Lung (tissue), 11 donors: ENCODE measurements at regions not wholly inside any gene's neighbourhood (a gene's known extent, or its start where the extent isn't known, plus 50 kb on each side); places are given as distances from the start of the nearest gene placed in this dataset.

ENCODE experiments used
- ATAC-seq: fragments of 200-7000 bp; cut with Tn5 transposase; one replicate; pipeline ENCODE4 v1.9.1; 2020; ENCODE audit warnings: moderate number of reproducible peaks; ENCODE audit not compliant: insufficient read depth, low FRiP score
- DNase-seq, 3 donors: peaks; one replicate each; pipeline ENCODE4 v3.0.0-alpha.2; 2013 to 2017
- H3K27ac ChIP-seq, 2 donors: one replicate each; pipeline ENCODE4 v1.5.1; 2013; ENCODE audit warnings: mild to moderate bottlenecking in 2 of 2, moderate library complexity in 2 of 2, control low read depth in 1 of 2, inconsistent platforms in 1 of 2, low read depth in 1 of 2, low read length in 1 of 2
- H3K27me3 ChIP-seq, 3 donors: one replicate each; pipeline ENCODE4 v1.5.1; 2013; ENCODE audit warnings: low read length in 2 of 3; ENCODE audit not compliant: control insufficient read depth in 3 of 3, insufficient read depth in 3 of 3
- H3K36me3 ChIP-seq, 4 donors: one replicate each; pipeline ENCODE4 v1.5.1; 2013; ENCODE audit warnings: low read length in 4 of 4, mild to moderate bottlenecking in 1 of 4, moderate library complexity in 1 of 4; ENCODE audit not compliant: control insufficient read depth in 4 of 4, insufficient read depth in 4 of 4
- H3K4me1 ChIP-seq, 5 donors: one replicate each; pipeline ENCODE4 v1.5.1; 2013; ENCODE audit warnings: low read length in 5 of 5, mild to moderate bottlenecking in 2 of 5, moderate library complexity in 1 of 5; ENCODE audit not compliant: control insufficient read depth in 5 of 5, insufficient read depth in 5 of 5
- H3K4me3 ChIP-seq: one replicate; pipeline ENCODE4 v1.5.1; 2013; ENCODE audit warnings: mild to moderate bottlenecking, control low read depth, moderate library complexity
- H3K9ac ChIP-seq, 2 donors: one replicate each; pipeline ENCODE4 v1.5.1; 2013; ENCODE audit warnings: low read length in 2 of 2, control low read depth in 1 of 2; ENCODE audit not compliant: insufficient read depth in 1 of 2
- H3K9me3 ChIP-seq, 4 donors: one replicate each; pipeline ENCODE4 v1.5.1; 2013; ENCODE audit warnings: low read length in 3 of 4, mild to moderate bottlenecking in 1 of 4, moderate library complexity in 1 of 4; ENCODE audit not compliant: control insufficient read depth in 4 of 4, insufficient read depth in 3 of 4
- WGBS, 2 donors: extraction: QIAGEN DNeasy Blood & Tissue Kit; methylation state at CpG; one replicate each; pipeline ENCODE4 v1.1.7; 2013; 5-methylcytosine and 5-hydroxymethylcytosine counted together
- TF ChIP-seq, protein P1 (sequence below): IDR thresholded peaks from 2 replicates; pipeline ENCODE4 v1.5.1; 2012; ENCODE audit warnings: mild to moderate bottlenecking; ENCODE audit errors: control extremely low read depth, extremely low read depth
- donor health status: control.
- donor health status: control.
- donor health status: Bipolar disorder and iron deficiency.
- donor health status: healthy.
- donor health status: DM: yes; HTN: yes; CAD: no.

DNA sequence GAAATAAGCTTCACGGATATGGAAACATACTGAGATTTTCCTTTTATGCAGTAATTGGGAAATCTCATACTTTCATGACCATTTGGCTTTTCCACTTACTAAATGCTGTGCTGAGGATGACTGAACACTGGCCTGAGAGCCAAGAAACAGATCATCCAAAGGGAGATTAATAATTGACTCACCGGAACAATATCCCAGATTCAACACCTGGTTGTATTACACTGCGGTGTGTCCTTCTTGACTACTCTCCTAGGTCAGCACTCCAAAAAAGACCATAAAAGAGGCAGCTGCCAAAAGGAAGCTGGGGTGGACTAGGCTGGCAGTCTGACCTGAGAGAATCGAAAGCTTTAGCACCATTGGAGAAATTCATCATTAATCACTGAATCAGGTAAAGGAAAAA, 469.1 kb downstream of the CBLN2 start:
- DNase-seq (no peak), ATAC-seq (no peak)
- 83 to 89% methylated on average over 4 of the region's 4 CpGs for WGBS, 2 donors
- Histone ChIP-seq H3K27me3 (no peaks in the 10 kb centered on the region), H3K36me3 (no peaks in the 10 kb centered on the region), H3K4me1 (no peaks in the 10 kb centered on the region), H3K4me3 (no peak overlapping the region), H3K9ac (no peak overlapping the region), H3K9me3 (peaks cover 0 to 2% (median 0%) of the 10 kb centered on the region in 4 donors), H3K27ac (no peak overlapping the region)
- TF ChIP-seq, protein P1, sequence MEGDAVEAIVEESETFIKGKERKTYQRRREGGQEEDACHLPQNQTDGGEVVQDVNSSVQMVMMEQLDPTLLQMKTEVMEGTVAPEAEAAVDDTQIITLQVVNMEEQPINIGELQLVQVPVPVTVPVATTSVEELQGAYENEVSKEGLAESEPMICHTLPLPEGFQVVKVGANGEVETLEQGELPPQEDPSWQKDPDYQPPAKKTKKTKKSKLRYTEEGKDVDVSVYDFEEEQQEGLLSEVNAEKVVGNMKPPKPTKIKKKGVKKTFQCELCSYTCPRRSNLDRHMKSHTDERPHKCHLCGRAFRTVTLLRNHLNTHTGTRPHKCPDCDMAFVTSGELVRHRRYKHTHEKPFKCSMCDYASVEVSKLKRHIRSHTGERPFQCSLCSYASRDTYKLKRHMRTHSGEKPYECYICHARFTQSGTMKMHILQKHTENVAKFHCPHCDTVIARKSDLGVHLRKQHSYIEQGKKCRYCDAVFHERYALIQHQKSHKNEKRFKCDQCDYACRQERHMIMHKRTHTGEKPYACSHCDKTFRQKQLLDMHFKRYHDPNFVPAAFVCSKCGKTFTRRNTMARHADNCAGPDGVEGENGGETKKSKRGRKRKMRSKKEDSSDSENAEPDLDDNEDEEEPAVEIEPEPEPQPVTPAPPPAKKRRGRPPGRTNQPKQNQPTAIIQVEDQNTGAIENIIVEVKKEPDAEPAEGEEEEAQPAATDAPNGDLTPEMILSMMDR, result no peak

DNA sequence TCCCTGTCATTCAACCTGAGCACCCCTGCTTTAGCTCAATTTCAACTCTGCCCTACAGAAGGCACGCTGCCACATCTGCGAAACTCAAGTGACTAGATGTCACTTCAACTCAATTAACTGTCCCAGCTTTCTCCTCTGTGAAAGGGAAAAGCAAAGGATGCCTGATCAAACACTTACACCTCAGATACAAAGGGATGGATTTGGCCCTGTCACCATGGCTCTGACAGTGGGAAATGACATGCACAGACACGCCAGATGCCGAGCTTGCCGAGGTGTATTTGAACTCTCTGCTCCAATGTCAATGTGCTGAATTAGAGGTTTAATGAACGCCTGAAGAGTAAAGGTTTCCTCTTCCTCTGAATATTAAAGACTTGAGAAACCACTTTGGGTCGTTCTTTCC, 481.1 kb downstream of the CBLN2 start:
- Histone ChIP-seq H3K27ac (no peak overlapping the region), H3K27me3 (no peaks in the 10 kb centered on the region), H3K9me3 (no peaks in the 10 kb centered on the region), H3K4me1 (no peaks in the 10 kb centered on the region), H3K9ac (no peak overlapping the region), H3K36me3 (no peaks in the 10 kb centered on the region), H3K4me3 (no peak overlapping the region)
- TF ChIP-seq, protein P1, result no peak
- DNase-seq, result no peak
- WGBS, 2 donors, result 70 to 78% methylated on average over 7 of the region's 7 CpGs
- ATAC-seq, result no peak

DNA sequence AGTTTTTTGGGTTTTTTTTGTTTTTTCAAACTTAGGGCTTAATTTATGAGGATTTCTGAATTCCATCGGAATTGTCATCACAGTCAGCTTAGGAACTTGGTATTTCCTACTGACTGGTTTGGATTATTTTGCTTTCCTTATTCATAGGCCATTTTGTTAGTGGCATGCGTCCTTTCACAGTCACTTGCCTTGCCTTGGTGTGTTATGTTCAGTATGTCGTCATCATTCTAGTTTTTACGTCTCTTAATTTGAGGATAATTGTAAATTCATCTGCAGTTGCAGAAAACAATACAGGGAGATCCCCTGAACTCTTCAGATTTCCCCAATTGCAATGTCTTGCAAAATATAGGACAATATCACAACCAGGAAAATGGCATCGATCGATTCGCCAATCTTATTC, 485.3 kb downstream of the CBLN2 start:
- Histone ChIP-seq H3K27me3 (no peaks in the 10 kb centered on the region), H3K9me3 (no peaks in the 10 kb centered on the region), H3K27ac (no peak overlapping the region), H3K36me3 (no peaks in the 10 kb centered on the region), H3K4me1 (no peaks in the 10 kb centered on the region), H3K4me3 (no peak overlapping the region), H3K9ac (no peak overlapping the region)
- TF ChIP-seq, protein P1, result no peak
- no peak for DNase-seq
- WGBS, 2 donors, result 90% methylated on average over 7 of the region's 7 CpGs
- no peak for ATAC-seq

- Histone ChIP-seq H3K4me3 (no peak overlapping the region), H3K4me1 (no peaks in the 10 kb centered on the region), H3K27me3 (no peaks in the 10 kb centered on the region), H3K9ac (no peak overlapping the region), H3K36me3 (no peaks in the 10 kb centered on the region), H3K9me3 (peaks cover 0 to 3% (median 0%) of the 10 kb centered on the region in 4 donors), H3K27ac (no peak overlapping the region)
- TF ChIP-seq, protein P1, result no peak
- DNase-seq (no peak), ATAC-seq (no peak)
Measured at GRCh38 chr18:72056171-72056570, 488.0 kb downstream of the CBLN2 start.
